ENCODE measurements at regions not wholly inside any gene's neighbourhood (a gene's known extent, or its start where the extent isn't known, plus 50 kb on each side); places are given as distances from the start of the nearest gene placed in this dataset.

DNA sequence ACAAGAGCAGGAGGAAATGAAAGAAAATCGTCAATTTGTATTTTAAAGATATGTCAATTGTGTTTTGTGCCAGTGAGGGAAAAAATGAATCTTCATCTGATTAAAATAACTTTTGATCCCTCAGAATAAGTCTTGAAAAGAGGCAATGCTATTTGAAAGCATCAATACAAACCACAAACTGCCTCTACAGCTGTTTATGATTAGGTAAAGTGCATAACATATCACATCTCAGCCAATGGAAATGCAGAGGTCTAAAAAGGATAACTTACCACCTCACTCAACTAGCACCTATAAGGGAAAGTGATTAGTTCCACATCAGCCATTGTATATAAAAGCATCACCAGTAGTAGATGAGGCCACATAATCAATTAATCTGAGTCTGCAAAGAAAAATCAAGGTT, 492.2 kb upstream of the CDH2 start:
- no peak for ATAC-seq
- no peaks in the 10 kb centered on the region for H3K36me3 ChIP-seq (ENCODE audit: low read depth)
- intact Hi-C loops (cut with DNase I, micrococcal nuclease) = no loop called here
- no peak overlapping the region for H3K4me3 ChIP-seq
- peaks cover 17% of the 10 kb centered on the region for H3K9me3 ChIP-seq
- DNase-seq = no peak
- TF ChIP-seq, protein P1, sequence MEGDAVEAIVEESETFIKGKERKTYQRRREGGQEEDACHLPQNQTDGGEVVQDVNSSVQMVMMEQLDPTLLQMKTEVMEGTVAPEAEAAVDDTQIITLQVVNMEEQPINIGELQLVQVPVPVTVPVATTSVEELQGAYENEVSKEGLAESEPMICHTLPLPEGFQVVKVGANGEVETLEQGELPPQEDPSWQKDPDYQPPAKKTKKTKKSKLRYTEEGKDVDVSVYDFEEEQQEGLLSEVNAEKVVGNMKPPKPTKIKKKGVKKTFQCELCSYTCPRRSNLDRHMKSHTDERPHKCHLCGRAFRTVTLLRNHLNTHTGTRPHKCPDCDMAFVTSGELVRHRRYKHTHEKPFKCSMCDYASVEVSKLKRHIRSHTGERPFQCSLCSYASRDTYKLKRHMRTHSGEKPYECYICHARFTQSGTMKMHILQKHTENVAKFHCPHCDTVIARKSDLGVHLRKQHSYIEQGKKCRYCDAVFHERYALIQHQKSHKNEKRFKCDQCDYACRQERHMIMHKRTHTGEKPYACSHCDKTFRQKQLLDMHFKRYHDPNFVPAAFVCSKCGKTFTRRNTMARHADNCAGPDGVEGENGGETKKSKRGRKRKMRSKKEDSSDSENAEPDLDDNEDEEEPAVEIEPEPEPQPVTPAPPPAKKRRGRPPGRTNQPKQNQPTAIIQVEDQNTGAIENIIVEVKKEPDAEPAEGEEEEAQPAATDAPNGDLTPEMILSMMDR (IDR thresholded peaks at IDR 0.05) = no peak
- no peaks in the 10 kb centered on the region for H3K4me1 ChIP-seq (ENCODE audit: low read depth)

DNA sequence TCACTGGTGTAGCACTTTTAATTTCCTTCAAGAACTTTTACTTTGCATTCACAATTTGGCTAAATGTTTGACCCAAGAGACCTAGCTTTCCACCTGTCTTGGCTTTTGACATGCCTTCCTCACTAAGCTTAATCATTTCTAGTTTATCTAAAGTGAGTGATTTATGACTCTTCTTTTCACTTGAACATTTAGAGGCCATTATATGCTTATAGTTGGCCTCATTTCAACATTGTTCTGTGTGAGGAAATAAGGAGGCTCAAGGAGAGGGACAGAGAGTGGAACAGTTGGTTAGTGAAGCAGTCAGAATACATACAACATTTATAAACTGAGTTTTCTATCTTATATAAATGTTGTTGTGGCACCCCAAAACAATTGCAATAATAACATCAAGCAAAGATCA, 489.3 kb upstream of the CDH2 start:
- TF ChIP-seq, protein P1 (IDR thresholded peaks at IDR 0.05) = no peak
- Histone ChIP-seq H3K4me3 (no peak overlapping the region), H3K4me1 (ENCODE audit: low read depth) (no peaks in the 10 kb centered on the region), H3K9me3 (peaks cover 11% of the 10 kb centered on the region), H3K36me3 (ENCODE audit: low read depth) (no peaks in the 10 kb centered on the region)
- DNase-seq (no peak), ATAC-seq (no peak)
- intact Hi-C loops (cut with DNase I, micrococcal nuclease) = no loop called here

DNA sequence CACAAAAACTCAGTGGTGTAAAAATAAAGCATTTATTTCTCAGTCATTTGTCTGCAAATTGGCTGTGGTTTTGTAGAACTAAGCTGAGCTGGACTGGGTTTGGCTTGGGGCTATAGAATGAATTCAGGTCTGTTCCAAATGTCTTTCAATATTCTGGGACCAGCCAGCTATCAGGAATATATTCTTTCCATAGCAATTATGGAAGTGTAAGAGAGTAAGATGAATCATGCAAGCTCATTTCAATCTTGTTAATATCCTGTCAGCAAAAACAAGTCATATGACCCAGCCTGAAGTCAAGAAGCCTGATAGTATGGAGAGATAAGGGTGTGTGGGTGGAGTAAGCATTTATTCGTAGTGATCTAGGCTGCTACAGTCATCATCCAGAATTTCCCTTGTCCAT, 481.0 kb upstream of the CDH2 start:
- peaks cover 12% of the 10 kb centered on the region for H3K9me3 ChIP-seq
- no peak overlapping the region for H3K4me3 ChIP-seq
- intact Hi-C loops (cut with DNase I, micrococcal nuclease) = no loop called here
- DNase-seq (no peak), ATAC-seq (no peak)
- no peaks in the 10 kb centered on the region for H3K4me1 ChIP-seq (ENCODE audit: low read depth)
- H3K36me3 ChIP-seq (ENCODE audit: low read depth) = no peaks in the 10 kb centered on the region
- TF ChIP-seq, protein P1 (IDR thresholded peaks at IDR 0.05) = no peak

DNA sequence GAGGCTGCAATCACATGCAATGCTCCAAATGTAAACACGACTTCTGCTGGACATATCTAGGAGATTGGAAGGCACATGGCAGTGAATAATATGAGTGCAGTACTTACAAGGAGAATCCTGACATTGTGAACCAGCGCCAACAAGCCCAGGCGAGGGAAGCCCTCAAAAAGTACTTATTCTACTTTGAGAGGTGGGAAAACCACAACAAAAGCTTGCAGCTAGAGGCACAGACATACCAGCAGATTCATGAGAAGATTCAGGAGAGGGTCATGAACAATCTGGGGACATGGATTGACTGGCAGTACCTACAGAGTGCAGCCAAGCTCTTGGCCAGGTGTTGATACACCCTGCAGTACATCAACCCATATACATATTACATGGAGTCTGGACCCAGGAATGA, 475.7 kb upstream of the CDH2 start:
- Histone ChIP-seq H3K4me3 (no peak overlapping the region), H3K9me3 (peaks cover 35% of the 10 kb centered on the region), H3K4me1 (ENCODE audit: low read depth) (no peaks in the 10 kb centered on the region), H3K36me3 (ENCODE audit: low read depth) (no peaks in the 10 kb centered on the region)
- TF ChIP-seq, protein P1 (IDR thresholded peaks at IDR 0.05) = no peak
- intact Hi-C loops (cut with DNase I, micrococcal nuclease) = no loop called here
- DNase-seq (no peak), ATAC-seq (no peak)

DNA sequence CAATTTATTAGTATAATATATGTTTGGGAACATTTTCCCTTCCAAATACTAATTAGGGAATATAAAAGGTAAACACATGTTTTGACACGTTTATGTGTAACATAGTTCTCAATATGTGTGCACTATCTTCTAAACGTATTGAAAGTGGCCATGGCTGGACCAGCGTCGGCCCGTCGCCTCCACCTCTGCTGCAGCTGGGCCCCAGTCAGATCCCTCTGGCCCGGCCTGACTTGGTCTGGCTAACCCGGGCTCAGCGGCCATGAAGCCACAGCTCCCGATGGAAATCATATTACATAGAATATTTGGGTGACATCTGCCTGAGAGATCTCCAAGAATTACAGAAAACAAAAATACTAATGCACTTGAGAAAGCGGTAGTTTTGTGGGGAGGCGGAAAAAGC, 474.4 kb upstream of the CDH2 start:
- DNase-seq (no peak), ATAC-seq (no peak)
- TF ChIP-seq, protein P1 (IDR thresholded peaks at IDR 0.05) = no peak
- intact Hi-C loops (cut with DNase I, micrococcal nuclease) = no loop called here
- peaks cover 35% of the 10 kb centered on the region for H3K9me3 ChIP-seq
- H3K36me3 ChIP-seq (ENCODE audit: low read depth) = no peaks in the 10 kb centered on the region
- H3K4me3 ChIP-seq = no peak overlapping the region
- H3K4me1 ChIP-seq (ENCODE audit: low read depth) = no peaks in the 10 kb centered on the region

DNA sequence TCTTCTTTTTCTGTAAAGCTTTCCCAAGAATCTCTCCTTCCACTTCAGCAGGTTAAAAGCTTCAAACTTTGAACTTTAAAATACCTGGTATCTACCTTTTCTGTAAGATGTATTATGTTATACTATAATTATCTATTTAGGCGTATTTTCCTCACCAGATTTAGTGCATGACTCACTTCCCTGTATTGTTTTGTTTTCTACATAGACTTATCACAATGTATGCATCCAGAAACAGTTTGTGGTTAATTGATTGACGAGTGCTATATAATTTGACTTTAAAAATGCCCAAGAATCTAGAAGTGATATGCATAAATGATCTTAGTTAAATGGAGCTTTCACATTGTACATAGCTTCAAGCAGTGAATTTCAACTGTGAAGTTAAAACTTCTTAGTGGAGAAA, 473.9 kb upstream of the CDH2 start:
- intact Hi-C loops (cut with DNase I, micrococcal nuclease) = no loop called here
- TF ChIP-seq, protein P1 (IDR thresholded peaks at IDR 0.05) = no peak

More for the DNA sequence above, 473.9 kb upstream of the CDH2 start:
- Histone ChIP-seq H3K4me3 (no peak overlapping the region), H3K9me3 (peaks cover 35% of the 10 kb centered on the region), H3K4me1 (ENCODE audit: low read depth) (no peaks in the 10 kb centered on the region), H3K36me3 (ENCODE audit: low read depth) (no peaks in the 10 kb centered on the region)
- DNase-seq (no peak), ATAC-seq (no peak)

All from mucosa of descending colon (tissue), 3 donors.